GM18511 (cell line): ENCODE measurements at regions not wholly inside any gene's neighbourhood (a gene's known extent, or its start where the extent isn't known, plus 50 kb on each side); places are given as distances from the start of the nearest gene placed in this dataset.

ENCODE experiments used
- ATAC-seq: cut with Tn5 transposase; IDR thresholded peaks from one replicate; pipeline ENCODE4 v1.9.1; 2021; ENCODE audit warnings: mild to moderate bottlenecking, moderate library complexity; ENCODE audit not compliant: unreplicated experiment

- no peak for ATAC-seq
These were observed 1569.9 kb downstream of the PCDH7 start for GRCh38 chr4:32290102-32290501.

GRCh38 chr4:32318926-32319325 is 1598.8 kb downstream of the PCDH7 start:
- no peak for ATAC-seq

GRCh38 chr4:32321421-32321820 is 1601.3 kb downstream of the PCDH7 start:
- ATAC-seq, result no peak

GRCh38 chr4:32334759-32335158 is 1614.6 kb downstream of the PCDH7 start:
- no peak for ATAC-seq

GRCh38 chr4:32337403-32337802 is 1617.2 kb downstream of the PCDH7 start:
- no peak for ATAC-seq

- ATAC-seq, result no peak
These were observed 1620.4 kb downstream of the PCDH7 start for GRCh38 chr4:32340591-32340990.

- ATAC-seq, result no peak
These were observed 1621.2 kb downstream of the PCDH7 start for GRCh38 chr4:32341342-32341741.

GRCh38 chr4:32342054-32342453 is 1621.9 kb downstream of the PCDH7 start:
- no peak for ATAC-seq

- ATAC-seq, result no peak
These were observed 1628.9 kb downstream of the PCDH7 start for GRCh38 chr4:32349026-32349425.

- no peak for ATAC-seq
These were observed 1654.0 kb downstream of the PCDH7 start for GRCh38 chr4:32374206-32374605.

GRCh38 chr4:32393806-32394205 is 1673.6 kb downstream of the PCDH7 start:
- no peak for ATAC-seq

GRCh38 chr4:32394255-32394654 is 1674.1 kb downstream of the PCDH7 start:
- ATAC-seq, result no peak

- ATAC-seq, result no peak
These were observed 1676.4 kb downstream of the PCDH7 start for GRCh38 chr4:32396507-32397070.

GRCh38 chr4:32400870-32401269 is 1680.7 kb downstream of the PCDH7 start:
- ATAC-seq, result no peak

- ATAC-seq, result no peak
These were observed 1697.0 kb downstream of the PCDH7 start for GRCh38 chr4:32417113-32417704.

- ATAC-seq, result no peak
These were observed 1703.1 kb downstream of the PCDH7 start for GRCh38 chr4:32423267-32423666.

GRCh38 chr4:32425243-32425642 is 1705.1 kb downstream of the PCDH7 start:
- no peak for ATAC-seq

- no peak for ATAC-seq
These were observed 1707.4 kb downstream of the PCDH7 start for GRCh38 chr4:32427566-32427965.

GRCh38 chr4:32429151-32429550 is 1709.0 kb downstream of the PCDH7 start:
- no peak for ATAC-seq

GRCh38 chr4:32435308-32435707 is 1715.1 kb downstream of the PCDH7 start:
- ATAC-seq, result no peak

GRCh38 chr4:32436816-32437215 is 1716.6 kb downstream of the PCDH7 start:
- ATAC-seq, result no peak

- no peak for ATAC-seq
These were observed 1720.2 kb downstream of the PCDH7 start for GRCh38 chr4:32440391-32440790.

- ATAC-seq, result no peak
These were observed 1734.3 kb downstream of the PCDH7 start for GRCh38 chr4:32454482-32454881.
